CD4-positive, alpha-beta T cell (primary cell): ENCODE measurements at regions not wholly inside any gene's neighbourhood (a gene's known extent, or its start where the extent isn't known, plus 50 kb on each side); places are given as distances from the start of the nearest gene placed in this dataset.

Experiments used
- ATAC-seq: fragments of 200-7000 bp; cut with Tn5 transposase; one replicate; pipeline ENCODE4 v1.10.0; 2022; ENCODE audit warnings: mild to moderate bottlenecking; ENCODE audit not compliant: poor library complexity
- CTCF ChIA-PET: fragments of 350-600 bp; sonication (Branson Sonifier 250); formaldehyde crosslinking; loops from one replicate; lab custom pipeline; 2021; ENCODE audit warnings: antibody characterized with exemption, inconsistent platforms; lab: Charles Lee
- POLR2A ChIA-PET: fragments of 350-600 bp; sonication (Branson Sonifier 250); formaldehyde crosslinking; loops from one replicate; lab custom pipeline; 2021; ENCODE audit warnings: antibody characterized with exemption, inconsistent platforms; lab: Charles Lee
- DNase-seq, 14 experiments: peaks; one replicate each; pipeline ENCODE4 v3.0.0-alpha.2; 2013 to 2020; ENCODE audit warnings: mixed read lengths in 2 of 14
- H3K27ac ChIP-seq, 2 donors: one replicate each; pipeline versions ENCODE4 v1.5.1 to v1.7.0; 2013; ENCODE audit warnings: low read length in 2 of 2, low read depth in 1 of 2, mild to moderate bottlenecking in 1 of 2
- H3K27me3 ChIP-seq, 2 experiments: 1 replicate in 1 of 2; 2 replicates in 1 of 2; pipeline versions ENCODE4 v1.6.1 to v1.7.0; 2013; ENCODE audit warnings: low read length in 2 of 2, control low read depth in 1 of 2, mild to moderate bottlenecking in 1 of 2, moderate library complexity in 1 of 2; ENCODE audit not compliant: insufficient read depth in 2 of 2, control insufficient read depth in 1 of 2
- H3K36me3 ChIP-seq: one replicate; pipeline ENCODE4 v1.6.1; 2013; ENCODE audit warnings: low read length, control low read depth; ENCODE audit not compliant: insufficient read depth
- H3K4me1 ChIP-seq: one replicate; pipeline ENCODE4 v1.6.1; 2013; ENCODE audit warnings: low read length, control low read depth; ENCODE audit not compliant: insufficient read depth
- H3K4me3 ChIP-seq: one replicate; pipeline ENCODE4 v1.5.1; 2013; ENCODE audit warnings: mild to moderate bottlenecking, low read length, moderate library complexity
- H3K9me3 ChIP-seq, 2 experiments: 1 replicate in 1 of 2; 2 replicates in 1 of 2; pipeline versions ENCODE4 v1.6.1 to v1.7.0; 2013; ENCODE audit warnings: low read length in 2 of 2, mild to moderate bottlenecking in 2 of 2, control low read depth in 1 of 2, moderate library complexity in 1 of 2; ENCODE audit not compliant: control insufficient read depth in 1 of 2, insufficient read depth in 1 of 2
- H3K27ac Mint-ChIP-seq: one replicate; pipeline ENCODE4 v1.8.0; 2020; ENCODE audit warnings: mixed read lengths
- H3K27me3 Mint-ChIP-seq: one replicate; pipeline ENCODE4 v1.8.0; 2021; ENCODE audit warnings: mixed read lengths
- H3K36me3 Mint-ChIP-seq: one replicate; pipeline ENCODE4 v1.8.0; 2021; ENCODE audit warnings: low read depth, mixed read lengths
- H3K4me1 Mint-ChIP-seq: one replicate; pipeline ENCODE4 v1.8.0; 2021; ENCODE audit warnings: low read depth, mixed read lengths
- H3K4me3 Mint-ChIP-seq: one replicate; pipeline ENCODE4 v1.8.0; 2020; ENCODE audit warnings: mild to moderate bottlenecking, mixed read lengths
- H3K9me3 Mint-ChIP-seq: one replicate; pipeline ENCODE4 v1.8.0; 2020; ENCODE audit warnings: mixed read lengths
- intact Hi-C, 2 experiments: fragments of 100-400 bp; cut with DNase I in 1 of 2; cut with micrococcal nuclease in 1 of 2; formaldehyde crosslinking; loops; one replicate each; pipeline versions ENCODE4 v1.15.1 to v1.9.0; 2023 to 2025; cut with DNase I, micrococcal nuclease
- TF ChIP-seq, protein P1 (sequence below): fragments of 200-600 bp; IDR thresholded peaks from one replicate; pipeline ENCODE4 v1.8.0; 2022; ENCODE audit warnings: antibody characterized with exemption, mild to moderate bottlenecking

DNA sequence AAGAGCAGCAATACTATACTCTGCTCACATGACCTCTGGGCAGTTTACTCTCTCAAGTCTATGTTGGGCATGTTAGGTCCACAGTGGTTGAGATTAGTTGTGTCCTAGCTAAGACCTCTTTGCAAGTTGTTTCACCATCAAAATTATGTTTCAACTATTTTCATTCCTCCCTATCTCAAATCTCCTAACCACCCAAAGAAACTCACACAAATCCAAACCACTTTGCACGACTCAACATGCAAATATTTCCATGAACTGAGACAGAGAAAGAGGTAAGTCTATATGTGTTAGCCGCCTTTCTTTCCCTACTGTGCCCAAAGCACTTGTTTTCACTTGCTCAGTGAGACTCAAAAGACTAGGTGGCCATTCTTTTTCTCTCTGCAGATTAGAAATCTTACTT is 546.8 kb downstream of the TNS1 start:
- Histone ChIP-seq H3K4me1 (no peaks in the 10 kb centered on the region), H3K36me3 (no peaks in the 10 kb centered on the region), H3K4me3 (no peak overlapping the region), H3K27ac (no peak overlapping the region), H3K27me3 (no peaks in the 10 kb centered on the region), H3K9me3 (no peaks in the 10 kb centered on the region)
- ATAC-seq (no peak), DNase-seq (no peak)
- TF ChIP-seq, protein P1, sequence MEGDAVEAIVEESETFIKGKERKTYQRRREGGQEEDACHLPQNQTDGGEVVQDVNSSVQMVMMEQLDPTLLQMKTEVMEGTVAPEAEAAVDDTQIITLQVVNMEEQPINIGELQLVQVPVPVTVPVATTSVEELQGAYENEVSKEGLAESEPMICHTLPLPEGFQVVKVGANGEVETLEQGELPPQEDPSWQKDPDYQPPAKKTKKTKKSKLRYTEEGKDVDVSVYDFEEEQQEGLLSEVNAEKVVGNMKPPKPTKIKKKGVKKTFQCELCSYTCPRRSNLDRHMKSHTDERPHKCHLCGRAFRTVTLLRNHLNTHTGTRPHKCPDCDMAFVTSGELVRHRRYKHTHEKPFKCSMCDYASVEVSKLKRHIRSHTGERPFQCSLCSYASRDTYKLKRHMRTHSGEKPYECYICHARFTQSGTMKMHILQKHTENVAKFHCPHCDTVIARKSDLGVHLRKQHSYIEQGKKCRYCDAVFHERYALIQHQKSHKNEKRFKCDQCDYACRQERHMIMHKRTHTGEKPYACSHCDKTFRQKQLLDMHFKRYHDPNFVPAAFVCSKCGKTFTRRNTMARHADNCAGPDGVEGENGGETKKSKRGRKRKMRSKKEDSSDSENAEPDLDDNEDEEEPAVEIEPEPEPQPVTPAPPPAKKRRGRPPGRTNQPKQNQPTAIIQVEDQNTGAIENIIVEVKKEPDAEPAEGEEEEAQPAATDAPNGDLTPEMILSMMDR = no peak
- ChIA-PET POLR2A (no interaction called here), CTCF (no interaction called here)
- intact Hi-C loops = no loop called here
- Mint-ChIP-seq H3K4me1 (no peaks in the 10 kb centered on the region), H3K9me3 (peaks cover 2% of the 10 kb centered on the region), H3K36me3 (no peaks in the 10 kb centered on the region), H3K27me3 (no peaks in the 10 kb centered on the region), H3K4me3 (no peak overlapping the region), H3K27ac (no peak overlapping the region)

DNA sequence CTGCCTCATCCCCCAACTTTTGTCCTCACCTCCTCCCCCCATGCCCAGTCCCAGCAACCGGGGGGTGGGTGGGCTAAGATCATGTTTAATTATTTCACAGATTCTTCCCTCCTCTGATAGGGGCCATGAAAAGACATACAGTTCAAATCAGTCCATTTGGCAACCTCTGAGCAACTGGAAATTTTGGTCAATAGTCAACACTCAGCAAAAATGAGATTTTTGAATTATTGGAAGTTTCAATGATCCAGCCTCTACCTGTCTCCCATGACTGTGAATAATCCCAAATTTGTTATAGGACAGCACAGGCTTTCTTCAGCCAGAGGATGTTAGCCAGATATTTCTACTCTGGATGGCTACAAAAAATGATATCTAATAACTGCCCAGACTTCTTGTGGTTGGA is 549.9 kb downstream of the TNS1 start:
- H3K9me3 ChIP-seq = no peaks in the 10 kb centered on the region
- H3K9me3 Mint-ChIP-seq = peaks cover 2% of the 10 kb centered on the region
- no peaks in the 10 kb centered on the region for H3K36me3 Mint-ChIP-seq
- CTCF ChIA-PET = no interaction called here
- no peak overlapping the region for H3K4me3 Mint-ChIP-seq
- TF ChIP-seq, protein P1 = no peak
- H3K4me1 Mint-ChIP-seq = no peaks in the 10 kb centered on the region
- H3K27ac ChIP-seq = no peak overlapping the region
- ATAC-seq (no peak), DNase-seq (no peak)
- no peak overlapping the region for H3K4me3 ChIP-seq
- intact Hi-C loops = no loop called here
- POLR2A ChIA-PET = no interaction called here
- H3K36me3 ChIP-seq = no peaks in the 10 kb centered on the region
- H3K27me3 ChIP-seq = no peaks in the 10 kb centered on the region
- H3K4me1 ChIP-seq = no peaks in the 10 kb centered on the region
- H3K27ac Mint-ChIP-seq = no peak overlapping the region
- H3K27me3 Mint-ChIP-seq = no peaks in the 10 kb centered on the region

DNA sequence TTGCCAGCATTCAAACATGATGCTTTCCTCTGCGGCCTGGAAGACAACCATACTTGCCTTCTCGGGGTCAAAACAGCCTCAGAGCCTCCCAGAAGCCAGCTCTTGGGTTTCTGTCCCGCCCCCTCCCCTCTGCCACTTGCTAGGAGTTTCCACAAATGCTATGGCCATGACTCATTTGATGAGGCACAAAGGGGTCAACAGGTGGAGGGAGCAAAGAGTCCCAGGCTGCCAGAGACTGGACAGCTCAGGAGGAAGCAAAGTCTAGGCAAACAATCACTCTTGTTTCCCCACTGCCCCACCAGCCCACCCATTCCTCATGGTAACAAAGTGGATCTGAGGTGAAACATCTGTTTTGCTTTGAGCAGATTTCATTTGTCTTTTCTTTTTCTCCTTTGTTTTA is 551.1 kb downstream of the TNS1 start:
- TF ChIP-seq, protein P1 = no peak
- Mint-ChIP-seq H3K27me3 (no peaks in the 10 kb centered on the region), H3K36me3 (no peaks in the 10 kb centered on the region), H3K4me3 (no peak overlapping the region), H3K4me1 (no peaks in the 10 kb centered on the region), H3K9me3 (no peaks in the 10 kb centered on the region), H3K27ac (no peak overlapping the region)
- Histone ChIP-seq H3K9me3 (no peaks in the 10 kb centered on the region), H3K36me3 (no peaks in the 10 kb centered on the region), H3K4me3 (no peak overlapping the region), H3K27ac (no peak overlapping the region), H3K27me3 (no peaks in the 10 kb centered on the region), H3K4me1 (no peaks in the 10 kb centered on the region)
- ATAC-seq (no peak), DNase-seq (no peak)
- POLR2A ChIA-PET = no interaction called here
- CTCF ChIA-PET = no interaction called here
- intact Hi-C loops = no loop called here
